Gastroesophageal sphincter (tissue), 4 donors: ENCODE measurements at regions not wholly inside any gene's neighbourhood (a gene's known extent, or its start where the extent isn't known, plus 50 kb on each side); places are given as distances from the start of the nearest gene placed in this dataset.

Source experiments
- ATAC-seq: fragments of 150-250 bp; one replicate; pipeline ENCODE4 v1.9.1; 2016; ENCODE audit warnings: mild to moderate bottlenecking, moderate library complexity
- H3K27ac ChIP-seq, 4 donors: fragments of 200-600 bp; sonication (generic) in 3 of 4; 1 replicate in 3 of 4; 2 replicates in 1 of 4; pipeline ENCODE4 v1.5.1; 2016 to 2019
- H3K27me3 ChIP-seq: fragments of 200-600 bp; sonication (generic); one replicate; pipeline ENCODE4 v1.5.1; 2019
- H3K36me3 ChIP-seq, 2 donors: fragments of 200-600 bp; sonication (generic); one replicate each; pipeline ENCODE4 v1.5.1; 2019; ENCODE audit warnings: control low read depth in 1 of 2
- H3K4me1 ChIP-seq, 3 donors: fragments of 200-600 bp; sonication (generic); 1 replicate in 2 of 3; 2 replicates in 1 of 3; pipeline ENCODE4 v1.5.1; 2016 to 2019; ENCODE audit warnings: control low read depth in 2 of 3
- H3K4me3 ChIP-seq, 2 donors: fragments of 200-600 bp; sonication (generic); one replicate each; pipeline ENCODE4 v1.5.1; 2019; ENCODE audit warnings: mild to moderate bottlenecking in 1 of 2, moderate library complexity in 1 of 2
- H3K9me3 ChIP-seq, 3 donors: fragments of 200-600 bp; sonication (generic); one replicate each; pipeline ENCODE4 v1.5.1; 2017 to 2019; ENCODE audit warnings: control low read depth in 2 of 3
- CTCF ChIP-seq, 4 experiments: fragments of 200-600 bp in 2 of 4; fragments of 450-650 bp in 2 of 4; sonication (generic) in 1 of 4; IDR thresholded peaks; one replicate each; pipeline ENCODE4 v1.5.1; 2017 to 2019; ENCODE audit warnings: antibody characterized with exemption in 4 of 4, mild to moderate bottlenecking in 2 of 4, moderate library complexity in 2 of 4
- EP300 ChIP-seq: sonication (generic); formaldehyde crosslinking; IDR thresholded peaks from one replicate; pipeline ENCODE4 v1.6.1; 2017; ENCODE audit warnings: antibody characterized with exemption, mild to moderate bottlenecking
- POLR2A ChIP-seq, 2 donors: fragments of 450-650 bp; IDR thresholded peaks; one replicate each; pipeline ENCODE4 v1.6.1; 2017; ENCODE audit warnings: antibody characterized with exemption in 2 of 2, mild to moderate bottlenecking in 2 of 2, moderate library complexity in 1 of 2
- POLR2AphosphoS5 ChIP-seq: sonication (generic); formaldehyde crosslinking; IDR thresholded peaks from one replicate; pipeline ENCODE4 v1.6.1; 2017; ENCODE audit warnings: antibody characterized with exemption
- WGBS, 2 donors: methylation state at CpG; one replicate each; pipeline ENCODE4 v1.1.5; 2018; ENCODE audit warnings: low coverage in 1 of 2; 5-methylcytosine and 5-hydroxymethylcytosine counted together

- no peak for ATAC-seq
- Histone ChIP-seq H3K27ac (no peak overlapping the region), H3K9me3 (no peaks in the 10 kb centered on the region), H3K36me3 (no peaks in the 10 kb centered on the region), H3K27me3 (no peaks in the 10 kb centered on the region), H3K4me3 (no peak overlapping the region), H3K4me1 (peaks cover 0 to 10% (median 0%) of the 10 kb centered on the region in 3 donors)
- WGBS, 2 donors = 23 to 81% methylated on average over 1 to 7 of the region's 9 CpGs
- TF ChIP-seq POLR2AphosphoS5 = no peak
- no peak for TF ChIP-seq CTCF (IDR thresholded peaks at IDR 0.05)
- no peak for TF ChIP-seq EP300
- TF ChIP-seq POLR2A (IDR thresholded peaks at IDR 0.05) = no peak
These were observed 398.1 kb downstream of the TNS1 start for GRCh38 chr2:217604527-217605194.

GRCh38 chr2:217601601-217602000 lies 401.2 kb downstream of the TNS1 start:
- WGBS, 2 donors = 79 to 80% methylated on average over 1 to 2 of the region's 2 CpGs
- Histone ChIP-seq H3K27me3 (no peaks in the 10 kb centered on the region), H3K4me3 (no peak overlapping the region), H3K4me1 (peaks cover 0 to 10% (median 0%) of the 10 kb centered on the region in 3 donors), H3K27ac (no peak overlapping the region), H3K36me3 (no peaks in the 10 kb centered on the region), H3K9me3 (no peaks in the 10 kb centered on the region)
- no peak for TF ChIP-seq CTCF (IDR thresholded peaks at IDR 0.05)
- ATAC-seq = no peak

GRCh38 chr2:217599906-217600305 lies 402.9 kb downstream of the TNS1 start:
- Histone ChIP-seq H3K9me3 (no peaks in the 10 kb centered on the region), H3K4me1 (peaks cover 0 to 8% (median 0%) of the 10 kb centered on the region in 3 donors), H3K36me3 (no peaks in the 10 kb centered on the region), H3K4me3 (no peak overlapping the region), H3K27me3 (no peaks in the 10 kb centered on the region), H3K27ac (no peak overlapping the region)
- no peak for TF ChIP-seq POLR2AphosphoS5
- no peak for TF ChIP-seq POLR2A (IDR thresholded peaks at IDR 0.05)
- 90 to 91% methylated on average over 2 of the region's 3 CpGs for WGBS, 2 donors
- ATAC-seq = no peak

GRCh38 chr2:217597681-217598080 lies 405.1 kb downstream of the TNS1 start:
- no peak overlapping the region for H3K27ac ChIP-seq
- H3K9me3 ChIP-seq = no peaks in the 10 kb centered on the region
- H3K27me3 ChIP-seq = no peaks in the 10 kb centered on the region
- no peaks in the 10 kb centered on the region for H3K36me3 ChIP-seq
- ATAC-seq = no peak
- no peaks in the 10 kb centered on the region for H3K4me1 ChIP-seq
- no peak for TF ChIP-seq POLR2AphosphoS5
- TF ChIP-seq POLR2A (IDR thresholded peaks at IDR 0.05) = no peak
- no peak for TF ChIP-seq EP300
- no peak for TF ChIP-seq CTCF (IDR thresholded peaks at IDR 0.05)
- WGBS, 2 donors = 93 to 100% methylated on average over 2 to 6 of the region's 6 CpGs
- no peak overlapping the region for H3K4me3 ChIP-seq

- 77 to 100% methylated on average over 2 to 4 of the region's 4 CpGs for WGBS, 2 donors
- no peak for ATAC-seq
- Histone ChIP-seq H3K27me3 (no peaks in the 10 kb centered on the region), H3K9me3 (no peaks in the 10 kb centered on the region), H3K4me3 (no peak overlapping the region), H3K36me3 (no peaks in the 10 kb centered on the region), H3K4me1 (no peaks in the 10 kb centered on the region), H3K27ac (no peak overlapping the region)
- TF ChIP-seq EP300 (no peak), POLR2A (IDR thresholded peaks at IDR 0.05) (no peak), CTCF (IDR thresholded peaks at IDR 0.05) (no peak), POLR2AphosphoS5 (no peak)
These were observed 405.6 kb downstream of the TNS1 start for GRCh38 chr2:217597145-217597544.
